GM19372 (cell line): ENCODE measurements at regions not wholly inside any gene's neighbourhood (a gene's known extent, or its start where the extent isn't known, plus 50 kb on each side); places are given as distances from the start of the nearest gene placed in this dataset.
"Not testable (repeated sequence)": the region's sequence is repeated elsewhere in the genome, so short reads cannot be mapped to it uniquely, and the experiment has no call there.

Experiments used
- ATAC-seq: cut with Tn5 transposase; IDR thresholded peaks from one replicate; pipeline ENCODE4 v1.9.1; 2021; ENCODE audit warnings: mild to moderate bottlenecking, low read depth, moderate library complexity; ENCODE audit not compliant: unreplicated experiment

GRCh38 chr11:42412590-42412989 lies 899.2 kb upstream of the API5 start:
- no peak for ATAC-seq

DNA sequence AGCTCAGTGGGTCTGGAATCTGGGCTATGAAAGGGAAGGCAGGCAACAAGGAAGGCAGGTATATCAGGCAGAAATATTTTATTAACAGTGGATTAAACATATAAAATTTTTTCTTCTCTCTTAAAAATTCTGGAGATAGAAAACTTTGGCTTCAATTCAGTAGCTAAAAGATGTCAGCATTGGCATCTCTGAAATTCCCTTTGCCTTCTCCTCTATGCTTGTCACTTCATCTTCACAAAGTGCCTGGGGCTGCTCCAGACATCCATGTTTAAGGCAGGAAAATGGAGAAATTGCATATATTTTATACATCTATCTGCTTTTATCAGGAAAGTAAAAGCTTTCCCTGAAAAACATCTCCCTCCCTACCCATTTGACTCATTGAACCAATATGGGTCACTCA lies 894.1 kb upstream of the API5 start:
- no peak for ATAC-seq

GRCh38 chr11:42422090-42422489 lies 889.7 kb upstream of the API5 start:
- no peak for ATAC-seq

DNA sequence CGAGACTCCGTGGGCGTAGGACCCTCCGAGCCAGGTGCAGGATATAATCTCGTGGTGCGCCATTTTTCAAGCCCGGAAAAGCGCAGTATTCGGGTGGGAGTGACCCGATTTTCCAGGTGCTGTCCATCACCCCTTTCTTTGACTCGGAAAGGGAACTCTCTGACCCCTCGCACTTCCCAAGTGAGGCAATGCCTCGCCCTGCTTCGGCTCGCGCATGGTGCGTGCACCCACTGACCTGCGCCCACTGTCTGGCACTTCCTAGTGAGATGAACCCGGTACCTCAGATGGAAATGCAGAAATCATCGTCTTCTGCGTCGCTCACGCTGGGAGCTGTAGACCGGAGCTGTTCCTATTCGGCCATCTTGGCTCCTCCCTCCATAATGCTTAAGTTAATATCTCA lies 876.9 kb upstream of the API5 start:
- not testable (repeated sequence) for ATAC-seq

GRCh38 chr11:42444406-42444805 lies 867.4 kb upstream of the API5 start:
- no peak for ATAC-seq

GRCh38 chr11:42462558-42463310 lies 849.1 kb upstream of the API5 start:
- ATAC-seq, result no peak

GRCh38 chr11:42465623-42466022 lies 846.2 kb upstream of the API5 start:
- ATAC-seq, result no peak

GRCh38 chr11:42473106-42473505 lies 838.7 kb upstream of the API5 start:
- ATAC-seq, result no peak

DNA sequence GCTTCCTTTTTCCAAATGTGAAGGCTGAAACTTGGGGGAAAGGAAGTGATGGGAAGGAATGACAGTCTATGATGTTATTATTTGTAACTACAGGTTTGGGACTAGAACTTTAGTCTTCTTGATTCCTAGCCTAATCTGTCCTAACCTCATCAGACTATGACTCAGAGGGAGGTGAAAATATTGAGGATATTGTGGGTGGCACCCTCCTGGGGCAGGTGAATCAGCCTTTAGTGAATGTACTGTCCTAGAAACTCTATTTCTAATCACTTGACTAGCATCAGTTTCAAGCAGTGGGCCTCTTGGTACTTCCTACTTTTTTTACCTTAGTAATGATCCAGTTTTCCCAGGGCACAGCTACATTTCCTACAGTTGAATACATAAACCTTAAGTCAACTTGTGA lies 829.0 kb upstream of the API5 start:
- no peak for ATAC-seq

- ATAC-seq, result no peak
Observed at GRCh38 chr11:42490506-42490905, 821.3 kb upstream of the API5 start.

GRCh38 chr11:42494459-42494858 lies 817.3 kb upstream of the API5 start:
- no peak for ATAC-seq

DNA sequence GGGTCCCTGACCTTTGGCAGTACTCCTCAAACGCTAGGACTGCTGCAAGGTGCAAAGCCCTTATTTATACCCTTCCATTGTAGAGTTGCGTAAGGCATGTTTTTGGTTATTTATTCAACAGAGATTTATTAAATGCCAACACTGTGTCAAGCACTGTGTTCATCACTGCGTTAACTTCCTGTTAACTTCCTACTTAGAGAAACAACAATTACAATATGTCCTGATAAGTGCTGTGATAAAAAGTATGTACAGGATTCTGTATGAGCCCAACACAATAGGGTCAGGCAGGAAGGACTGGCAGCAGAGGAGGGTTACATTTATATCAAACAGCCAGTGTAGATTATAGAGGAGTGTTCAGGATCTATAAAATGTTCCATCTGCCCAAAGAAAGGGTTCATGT lies 812.8 kb upstream of the API5 start:
- no peak for ATAC-seq

GRCh38 chr11:42502151-42502550 lies 809.6 kb upstream of the API5 start:
- no peak for ATAC-seq

DNA sequence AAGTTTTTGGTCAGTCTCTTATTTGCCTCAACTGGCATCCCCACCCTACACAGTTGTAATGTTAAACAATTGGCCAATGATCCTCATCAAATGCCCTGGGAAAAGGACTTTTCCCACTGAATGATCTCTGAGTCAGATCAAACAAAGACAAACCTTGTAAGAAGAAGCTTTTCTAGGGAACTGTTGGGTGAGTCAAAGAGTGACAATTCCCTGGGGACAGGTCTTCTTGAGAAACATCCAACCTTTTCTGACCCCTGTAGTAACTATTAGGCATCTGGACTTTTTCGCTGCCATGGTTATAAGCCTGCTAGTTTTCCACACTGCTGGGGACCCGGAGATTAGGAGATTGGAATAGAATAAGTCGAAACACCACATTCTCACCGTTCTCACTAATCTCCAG lies 789.8 kb upstream of the API5 start:
- no peak for ATAC-seq

- peak; percentile 90 for ATAC-seq
Observed at GRCh38 chr11:42524534-42525227, 787.1 kb upstream of the API5 start.

GRCh38 chr11:42526426-42526825 lies 785.4 kb upstream of the API5 start:
- ATAC-seq, result no peak

DNA sequence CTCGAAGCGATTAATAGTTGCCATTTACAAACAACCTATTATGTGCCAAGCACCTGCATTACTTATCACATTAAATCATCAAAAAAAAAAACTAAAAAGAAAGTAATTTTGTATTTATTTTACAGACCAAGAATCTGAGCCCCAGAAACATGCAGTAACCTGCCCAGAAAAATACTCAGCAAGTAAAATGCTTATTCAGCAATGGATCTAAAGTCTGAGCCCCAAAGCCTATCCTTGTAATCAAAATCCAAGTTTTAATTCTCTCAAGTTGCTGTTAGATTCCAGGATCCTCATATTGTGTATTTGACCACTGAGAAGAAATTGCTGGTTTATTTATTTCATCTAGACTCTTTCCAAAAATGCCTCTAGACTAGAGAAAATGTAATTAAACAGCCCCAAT lies 783.3 kb upstream of the API5 start:
- no peak for ATAC-seq

GRCh38 chr11:42528911-42529310 lies 782.9 kb upstream of the API5 start:
- ATAC-seq, result no peak

GRCh38 chr11:42536611-42537360 lies 775.0 kb upstream of the API5 start:
- ATAC-seq, result no peak

DNA sequence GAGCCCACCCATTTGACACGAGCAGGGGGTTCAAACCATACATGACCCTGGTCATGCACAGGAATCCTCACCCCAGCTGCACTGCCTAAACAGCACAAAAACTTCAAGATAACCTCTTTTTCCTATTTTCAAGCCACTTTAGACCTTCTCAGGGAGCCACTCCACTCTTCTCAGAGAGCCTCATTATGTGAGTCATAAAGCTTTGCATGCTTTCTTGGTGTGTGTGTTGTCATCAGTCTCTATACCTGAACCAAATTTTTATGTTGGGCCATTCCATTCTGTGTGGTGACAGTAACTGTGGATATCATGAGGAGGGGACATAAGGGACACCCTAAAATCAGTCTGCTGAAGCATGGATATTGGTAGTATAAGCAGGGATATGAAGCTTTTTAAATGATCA lies 769.5 kb upstream of the API5 start:
- no peak for ATAC-seq

- no peak for ATAC-seq
Observed at GRCh38 chr11:42543844-42544419, 767.9 kb upstream of the API5 start.
